Skin of body (tissue), 1 donor: ENCODE measurements at regions not wholly inside any gene's neighbourhood (a gene's known extent, or its start where the extent isn't known, plus 50 kb on each side); places are given as distances from the start of the nearest gene placed in this dataset.

Source experiments
- DNase-seq: peaks from one replicate; lab custom pipeline; 2025; lab: John Stamatoyannopoulos, UW

GRCh38 chr15:94677202-94677790 is 445.9 kb downstream of the MCTP2 start:
- DNase-seq, result no peak

GRCh38 chr15:94682171-94682570 is 450.8 kb downstream of the MCTP2 start:
- peak; percentile 51 for DNase-seq

GRCh38 chr15:94683902-94684301 is 452.5 kb downstream of the MCTP2 start:
- no peak for DNase-seq

- DNase-seq, result no peak
Observed at GRCh38 chr15:94691169-94691568, 459.8 kb downstream of the MCTP2 start.

GRCh38 chr15:94692710-94693109 is 461.3 kb downstream of the MCTP2 start:
- DNase-seq, result no peak

- no peak for DNase-seq
Observed at GRCh38 chr15:94700211-94700610, 468.9 kb downstream of the MCTP2 start.

GRCh38 chr15:94701281-94701985 is 470.1 kb downstream of the MCTP2 start:
- no peak for DNase-seq

- DNase-seq, result no peak
Observed at GRCh38 chr15:94703596-94703995, 472.2 kb downstream of the MCTP2 start.

- no peak for DNase-seq
Observed at GRCh38 chr15:94704421-94704820, 473.1 kb downstream of the MCTP2 start.

GRCh38 chr15:94704946-94705345 is 473.6 kb downstream of the MCTP2 start:
- no peak for DNase-seq

- DNase-seq, result no peak
Observed at GRCh38 chr15:94709319-94709718, 478.0 kb downstream of the MCTP2 start.

GRCh38 chr15:94722024-94722636 is 490.8 kb downstream of the MCTP2 start:
- DNase-seq, result no peak

GRCh38 chr15:94723801-94724200 is 492.4 kb downstream of the MCTP2 start:
- no peak for DNase-seq

- no peak for DNase-seq
Observed at GRCh38 chr15:94731286-94731685, 499.9 kb downstream of the MCTP2 start.

GRCh38 chr15:94734460-94734859 is 503.1 kb downstream of the MCTP2 start:
- DNase-seq, result no peak

GRCh38 chr15:94736236-94736635 is 504.9 kb downstream of the MCTP2 start:
- DNase-seq, result no peak

- no peak for DNase-seq
Observed at GRCh38 chr15:94739639-94740038, 508.3 kb downstream of the MCTP2 start.

- no peak for DNase-seq
Observed at GRCh38 chr15:94740469-94740868, 509.1 kb downstream of the MCTP2 start.

- no peak for DNase-seq
Observed at GRCh38 chr15:94743668-94744067, 512.3 kb downstream of the MCTP2 start.

- DNase-seq, result no peak
Observed at GRCh38 chr15:94744080-94744793, 512.9 kb downstream of the MCTP2 start.

GRCh38 chr15:94745371-94745770 is 514.0 kb downstream of the MCTP2 start:
- DNase-seq, result no peak

- DNase-seq, result no peak
Observed at GRCh38 chr15:94747510-94747909, 516.1 kb downstream of the MCTP2 start.
